ENCODE measurements at regions not wholly inside any gene's neighbourhood (a gene's known extent, or its start where the extent isn't known, plus 50 kb on each side); places are given as distances from the start of the nearest gene placed in this dataset.

DNA sequence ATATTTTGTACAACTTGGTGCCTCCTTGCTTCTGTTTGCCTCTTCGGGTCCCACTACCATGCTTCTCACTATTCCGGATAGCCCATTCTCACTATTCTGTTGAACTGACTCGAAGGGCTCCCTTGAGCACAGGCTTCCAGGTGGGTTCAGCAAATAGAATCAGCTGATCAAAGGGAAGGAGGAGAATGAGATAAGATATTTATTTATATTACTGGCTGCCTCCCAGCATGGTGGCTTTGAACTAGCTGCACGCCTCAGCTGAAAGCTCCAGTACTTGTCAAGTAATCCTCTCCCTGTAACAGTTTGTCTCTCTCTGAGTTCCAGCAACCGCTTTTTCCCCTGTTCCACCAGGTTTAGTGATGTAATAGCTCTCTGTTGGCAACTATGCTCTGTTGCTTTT lies 187.8 kb upstream of the HNRNPA3 start:
- no peak overlapping the region for H3K4me3 Mint-ChIP-seq
- peaks cover 11% of the 10 kb centered on the region for H3K27me3 Mint-ChIP-seq
- no peaks in the 10 kb centered on the region for H3K4me1 Mint-ChIP-seq
- H3K36me3 Mint-ChIP-seq, result no peaks in the 10 kb centered on the region
- H3K27ac Mint-ChIP-seq, result no peak overlapping the region
- no peaks in the 10 kb centered on the region for H3K9me3 Mint-ChIP-seq

DNA sequence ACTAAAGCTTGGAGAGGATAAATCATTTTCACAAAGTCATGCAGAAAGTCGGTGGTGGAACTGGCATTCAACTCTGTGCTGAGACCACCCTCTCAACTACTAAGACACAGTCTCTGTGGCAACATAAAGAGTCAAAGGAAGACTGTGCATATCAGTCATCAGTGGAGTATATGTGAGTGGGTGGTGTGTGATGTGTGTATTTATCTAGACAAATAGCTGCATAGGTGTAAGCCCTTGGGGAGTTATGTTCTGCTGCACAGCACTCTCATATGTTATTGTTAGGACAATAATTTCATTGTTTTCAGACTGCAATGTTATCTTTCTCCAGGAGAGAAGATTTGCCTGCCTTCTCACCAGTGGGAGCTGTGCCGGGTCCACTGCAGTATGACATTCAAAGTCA lies 186.3 kb upstream of the HNRNPA3 start:
- H3K4me3 Mint-ChIP-seq, result no peak overlapping the region
- H3K27me3 Mint-ChIP-seq, result peaks cover 5% of the 10 kb centered on the region
- peaks cover 2% of the 10 kb centered on the region for H3K36me3 Mint-ChIP-seq
- no peaks in the 10 kb centered on the region for H3K4me1 Mint-ChIP-seq
- no peak overlapping the region for H3K27ac Mint-ChIP-seq
- H3K9me3 Mint-ChIP-seq, result no peaks in the 10 kb centered on the region

DNA sequence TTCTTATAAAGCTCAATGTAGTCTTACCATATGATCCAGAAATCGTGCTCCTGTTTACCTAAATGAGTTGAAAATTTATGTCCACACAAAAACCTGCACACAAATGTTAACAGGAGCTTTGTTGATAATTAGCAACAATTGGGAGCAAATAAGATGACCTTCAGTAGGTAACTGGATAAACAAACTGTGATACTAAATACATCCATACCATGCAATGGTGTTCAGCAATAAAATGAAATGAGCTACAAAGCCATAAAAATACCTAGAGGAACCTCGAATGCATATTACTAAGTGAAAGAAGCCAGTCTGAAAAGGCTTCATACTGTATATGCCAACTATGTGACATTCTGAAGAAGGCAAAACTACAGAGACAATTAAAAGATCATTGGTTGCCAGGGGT lies 185.6 kb upstream of the HNRNPA3 start:
- no peaks in the 10 kb centered on the region for H3K4me1 Mint-ChIP-seq
- H3K9me3 Mint-ChIP-seq, result peaks cover 0 to 2% (median 0%) of the 10 kb centered on the region in 3 donors
- H3K27me3 Mint-ChIP-seq, result peaks cover 5% of the 10 kb centered on the region
- H3K4me3 Mint-ChIP-seq, result no peak overlapping the region
- peaks cover 2% of the 10 kb centered on the region for H3K36me3 Mint-ChIP-seq
- no peak overlapping the region for H3K27ac Mint-ChIP-seq

DNA sequence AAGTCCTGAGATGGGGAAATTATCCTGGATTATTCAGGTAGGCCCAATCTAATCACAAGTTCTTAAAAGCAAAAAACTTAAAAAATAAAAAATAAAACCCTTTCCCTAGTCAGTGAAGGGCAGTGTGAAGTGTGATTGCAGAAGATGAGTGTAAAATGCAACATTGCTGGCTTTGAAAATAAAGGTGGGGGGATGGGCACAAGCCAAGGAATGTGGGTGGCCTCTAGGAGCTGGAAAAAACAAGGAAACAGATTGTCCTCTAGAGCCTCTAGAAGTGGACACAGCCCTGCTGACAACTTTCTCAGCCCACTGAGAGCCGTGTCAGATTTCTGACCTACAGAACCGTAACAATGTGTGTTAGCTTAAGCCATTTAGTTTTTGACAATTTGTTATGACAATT lies 184.3 kb upstream of the HNRNPA3 start:
- H3K4me1 Mint-ChIP-seq, result no peaks in the 10 kb centered on the region
- H3K4me3 Mint-ChIP-seq, result no peak overlapping the region
- peaks cover 2% of the 10 kb centered on the region for H3K36me3 Mint-ChIP-seq
- H3K9me3 Mint-ChIP-seq, result peaks cover 0 to 3% (median 0%) of the 10 kb centered on the region in 3 donors
- no peak overlapping the region for H3K27ac Mint-ChIP-seq
- peaks cover 7% of the 10 kb centered on the region for H3K27me3 Mint-ChIP-seq

DNA sequence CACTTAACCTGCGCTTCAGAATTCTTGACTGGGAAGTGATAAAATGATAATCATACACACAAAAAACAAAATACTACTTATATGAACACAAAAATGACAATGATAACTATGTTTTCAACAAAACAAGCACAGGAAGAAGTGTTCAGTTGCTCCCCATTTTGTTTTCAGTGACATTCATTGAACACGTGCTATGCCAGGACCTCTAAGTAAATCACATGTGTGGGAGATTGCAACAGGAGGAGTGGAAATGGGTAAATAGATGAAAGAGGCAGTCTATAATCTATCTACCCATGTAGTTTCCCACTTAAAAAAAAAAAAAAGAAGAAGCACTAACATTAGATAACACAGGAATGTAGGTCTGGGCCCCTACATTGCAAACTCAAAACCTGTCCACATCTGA lies 183.5 kb upstream of the HNRNPA3 start:
- H3K36me3 Mint-ChIP-seq, result peaks cover 2% of the 10 kb centered on the region
- no peak overlapping the region for H3K4me3 Mint-ChIP-seq
- no peak overlapping the region for H3K27ac Mint-ChIP-seq
- H3K27me3 Mint-ChIP-seq, result peaks cover 7% of the 10 kb centered on the region
- no peaks in the 10 kb centered on the region for H3K4me1 Mint-ChIP-seq
- H3K9me3 Mint-ChIP-seq, result peaks cover 0 to 3% (median 0%) of the 10 kb centered on the region in 3 donors

DNA sequence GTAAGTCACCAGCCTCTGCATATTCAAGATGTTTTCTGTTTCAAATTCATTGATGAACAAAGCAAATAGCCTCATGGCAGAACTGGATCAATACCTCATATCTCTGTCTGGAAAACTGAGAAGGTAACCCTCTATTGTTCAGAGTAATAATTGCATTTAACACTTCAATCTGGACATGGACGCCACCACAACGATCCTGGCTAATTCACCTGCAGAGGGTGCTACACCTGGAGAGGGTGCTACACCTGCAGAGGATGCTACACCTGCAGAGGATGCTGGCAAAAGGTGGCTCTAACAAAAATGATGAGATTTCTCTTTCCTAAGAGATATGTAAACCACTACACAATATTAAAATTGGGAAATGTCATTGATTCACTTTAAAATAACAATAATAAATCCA lies 183.1 kb upstream of the HNRNPA3 start:
- Mint-ChIP-seq H3K9me3 (peaks cover 0 to 3% (median 0%) of the 10 kb centered on the region in 3 donors), H3K4me3 (no peak overlapping the region), H3K27ac (no peak overlapping the region), H3K4me1 (no peaks in the 10 kb centered on the region), H3K27me3 (peaks cover 7% of the 10 kb centered on the region), H3K36me3 (peaks cover 2% of the 10 kb centered on the region)

DNA sequence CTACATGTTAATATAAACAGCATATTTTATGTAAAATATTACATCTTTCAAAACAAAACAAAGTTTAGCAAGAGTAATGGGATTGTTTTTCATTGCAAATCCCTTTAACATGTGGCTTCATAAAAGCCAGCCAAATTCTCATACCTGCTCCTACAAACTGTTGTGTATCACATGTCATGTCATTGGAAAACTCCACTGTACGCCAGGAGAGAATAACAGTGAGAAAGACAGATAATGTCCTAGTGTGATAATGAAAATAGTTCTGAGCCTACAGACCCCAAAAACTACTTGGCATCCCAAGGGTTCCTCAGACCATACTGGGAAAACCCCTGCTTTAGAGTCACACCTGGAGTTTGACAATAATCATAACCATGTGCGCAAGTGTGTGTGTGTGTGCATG lies 182.7 kb upstream of the HNRNPA3 start:
- Mint-ChIP-seq H3K36me3 (peaks cover 2% of the 10 kb centered on the region), H3K4me3 (no peak overlapping the region)

DNA sequence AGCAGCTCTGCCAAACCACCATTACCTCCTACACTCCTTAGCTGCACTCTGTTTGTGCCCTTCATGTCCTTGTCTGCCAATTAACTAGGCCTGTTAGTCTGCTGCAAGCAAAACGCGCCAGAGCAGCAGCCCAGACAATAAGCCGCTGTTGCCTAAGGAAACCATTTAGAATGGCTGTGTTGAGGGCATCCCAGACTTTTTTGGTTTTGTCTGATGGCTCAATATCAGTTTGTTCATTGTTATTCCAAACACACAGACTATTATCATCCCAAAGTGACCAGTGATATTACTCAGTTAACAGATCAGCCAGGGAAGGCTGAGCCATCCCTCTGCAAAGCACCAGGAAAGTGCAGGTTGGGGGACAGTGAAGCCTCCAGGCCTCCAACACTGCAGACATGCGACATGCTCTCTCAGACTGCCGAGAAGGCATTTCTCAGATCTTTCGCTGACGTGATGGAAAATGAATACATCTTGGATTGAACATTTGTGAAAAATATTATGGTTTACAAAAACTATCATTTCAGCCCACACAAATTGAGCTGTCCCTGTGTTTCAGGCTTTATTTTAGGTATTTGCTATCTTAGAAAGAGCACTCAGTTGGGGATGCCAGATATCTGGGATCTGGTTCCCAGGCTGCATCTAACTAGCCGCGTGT lies 182.0 kb upstream of the HNRNPA3 start:
- Mint-ChIP-seq H3K36me3 (peaks cover 2% of the 10 kb centered on the region), H3K9me3 (peaks cover 0 to 3% (median 0%) of the 10 kb centered on the region in 3 donors), H3K4me3 (no peak overlapping the region), H3K27me3 (peaks cover 7% of the 10 kb centered on the region), H3K27ac (no peak overlapping the region), H3K4me1 (no peaks in the 10 kb centered on the region)

More for the DNA sequence above, 182.7 kb upstream of the HNRNPA3 start:
- H3K27me3 Mint-ChIP-seq, result peaks cover 7% of the 10 kb centered on the region
- H3K4me1 Mint-ChIP-seq, result no peaks in the 10 kb centered on the region
- no peak overlapping the region for H3K27ac Mint-ChIP-seq
- peaks cover 0 to 3% (median 0%) of the 10 kb centered on the region in 3 donors for H3K9me3 Mint-ChIP-seq

DNA sequence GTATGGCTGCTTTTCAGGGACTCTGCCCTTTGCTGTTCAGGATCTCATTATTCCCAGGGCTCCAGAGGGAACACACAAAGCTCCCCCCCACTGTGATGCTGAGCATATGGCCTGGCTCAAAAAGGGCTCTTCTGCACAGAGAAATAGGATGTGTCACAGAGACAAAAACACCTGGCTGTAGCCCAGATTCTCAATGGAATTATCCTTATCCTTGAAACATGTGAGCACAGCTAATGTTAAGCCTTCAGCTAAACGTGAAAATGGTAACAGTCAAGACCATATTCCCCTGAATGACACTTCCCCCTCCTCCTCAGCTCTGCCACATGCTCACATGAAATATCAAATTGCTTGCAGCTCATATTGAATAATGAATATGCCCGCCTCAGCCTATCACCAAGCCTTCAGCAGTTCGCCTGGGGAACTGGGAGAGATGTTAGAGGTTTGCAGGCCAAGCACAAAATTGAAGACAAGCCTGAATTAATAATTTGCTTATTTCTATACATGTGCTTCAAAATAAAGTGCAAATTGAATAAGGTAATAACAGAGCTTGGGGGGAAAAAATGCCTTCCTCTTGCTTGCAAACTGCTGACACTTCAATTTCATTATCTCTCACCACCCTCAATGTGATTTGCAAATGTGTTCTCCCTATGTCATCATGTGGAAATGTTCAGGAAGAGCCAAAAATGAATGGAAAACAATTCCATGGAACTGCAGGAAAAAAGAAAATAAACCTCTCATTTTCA lies 181.0 kb upstream of the HNRNPA3 start:
- Mint-ChIP-seq H3K4me3 (no peak overlapping the region), H3K27me3 (peaks cover 4% of the 10 kb centered on the region), H3K27ac (no peak overlapping the region), H3K36me3 (peaks cover 2% of the 10 kb centered on the region), H3K9me3 (peaks cover 0 to 3% (median 0%) of the 10 kb centered on the region in 3 donors), H3K4me1 (no peaks in the 10 kb centered on the region)

DNA sequence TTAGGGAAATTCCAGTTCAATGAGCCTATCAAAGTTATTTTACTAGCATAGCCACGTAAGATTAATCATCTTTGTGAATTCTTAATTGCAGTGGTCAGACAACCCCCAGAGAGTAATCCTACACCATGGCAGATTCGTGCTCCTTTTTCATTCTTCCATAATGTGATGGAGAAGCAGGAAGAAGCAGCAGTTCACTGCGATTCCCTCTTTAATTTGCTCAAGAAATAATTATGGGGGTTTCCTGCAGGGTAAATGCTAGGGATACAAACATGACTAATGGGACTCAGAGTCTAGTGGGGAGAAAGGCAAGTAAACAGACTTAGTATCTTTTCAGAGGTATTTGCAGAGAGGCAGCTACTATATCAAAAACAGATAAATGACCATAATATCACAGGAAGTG lies 175.8 kb upstream of the HNRNPA3 start:
- Mint-ChIP-seq H3K36me3 (no peaks in the 10 kb centered on the region), H3K27me3 (peaks cover 7% of the 10 kb centered on the region), H3K4me1 (no peaks in the 10 kb centered on the region), H3K9me3 (peaks cover 0 to 3% (median 0%) of the 10 kb centered on the region in 3 donors), H3K27ac (no peak overlapping the region), H3K4me3 (no peak overlapping the region)

DNA sequence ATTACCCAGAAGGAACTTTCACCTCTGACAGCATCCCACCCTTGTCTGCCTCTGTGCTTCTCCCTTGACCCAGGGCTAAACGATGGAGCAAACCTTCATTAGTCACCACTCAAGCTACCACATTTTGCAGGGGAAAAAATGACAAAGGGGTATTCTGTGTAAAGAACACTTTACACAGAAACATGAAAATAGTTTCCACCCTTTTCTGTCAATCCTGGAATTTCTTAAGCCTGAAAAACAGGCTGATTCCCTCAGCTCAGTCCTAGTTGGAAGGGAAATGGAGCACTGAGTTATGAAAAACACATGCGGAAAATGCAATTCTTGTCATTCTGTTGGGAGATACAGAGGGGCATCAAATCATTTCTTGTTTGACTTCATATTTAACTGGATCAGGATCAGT lies 175.0 kb upstream of the HNRNPA3 start:
- Mint-ChIP-seq H3K4me1 (no peaks in the 10 kb centered on the region), H3K4me3 (no peak overlapping the region), H3K36me3 (no peaks in the 10 kb centered on the region), H3K9me3 (peaks cover 0 to 1% (median 0%) of the 10 kb centered on the region in 3 donors), H3K27me3 (peaks cover 7% of the 10 kb centered on the region), H3K27ac (no peak overlapping the region)

DNA sequence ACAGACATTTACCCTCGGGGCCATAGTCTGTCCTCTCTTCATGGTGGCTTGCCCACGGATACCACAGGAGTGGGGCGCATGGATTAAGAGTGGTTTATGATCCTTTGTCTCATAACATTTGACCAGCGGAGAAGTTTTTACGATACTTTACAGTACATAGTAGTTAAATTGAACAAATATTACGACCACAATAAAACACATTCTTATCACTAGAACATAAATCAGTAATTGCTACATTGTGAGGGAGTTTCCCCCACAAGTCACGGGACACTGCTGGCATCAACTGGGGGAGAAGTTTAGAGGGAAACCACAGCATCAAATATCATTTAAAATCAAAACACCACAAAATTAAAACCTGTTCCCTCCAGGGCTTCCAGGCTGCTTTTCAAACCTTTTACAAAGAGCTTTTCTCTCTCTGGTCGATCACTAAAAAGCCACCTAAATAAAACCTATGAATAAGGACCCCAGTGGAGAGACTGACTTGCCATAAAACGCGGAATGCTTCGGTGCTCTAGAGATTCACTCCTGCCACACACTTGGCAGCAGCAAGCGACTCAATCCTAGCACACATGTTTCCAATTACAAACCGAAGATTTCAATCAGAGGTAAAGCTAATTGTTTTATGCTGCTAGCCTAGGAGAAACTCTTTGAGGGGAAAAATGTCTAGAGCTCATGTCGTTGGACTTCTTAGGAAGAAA lies 173.7 kb upstream of the HNRNPA3 start:
- peaks cover 2% of the 10 kb centered on the region for H3K36me3 Mint-ChIP-seq
- peaks cover 13% of the 10 kb centered on the region for H3K27me3 Mint-ChIP-seq
- no peaks in the 10 kb centered on the region for H3K4me1 Mint-ChIP-seq
- no peak overlapping the region for H3K27ac Mint-ChIP-seq
- no peaks in the 10 kb centered on the region for H3K9me3 Mint-ChIP-seq
- H3K4me3 Mint-ChIP-seq, result no peak overlapping the region

DNA sequence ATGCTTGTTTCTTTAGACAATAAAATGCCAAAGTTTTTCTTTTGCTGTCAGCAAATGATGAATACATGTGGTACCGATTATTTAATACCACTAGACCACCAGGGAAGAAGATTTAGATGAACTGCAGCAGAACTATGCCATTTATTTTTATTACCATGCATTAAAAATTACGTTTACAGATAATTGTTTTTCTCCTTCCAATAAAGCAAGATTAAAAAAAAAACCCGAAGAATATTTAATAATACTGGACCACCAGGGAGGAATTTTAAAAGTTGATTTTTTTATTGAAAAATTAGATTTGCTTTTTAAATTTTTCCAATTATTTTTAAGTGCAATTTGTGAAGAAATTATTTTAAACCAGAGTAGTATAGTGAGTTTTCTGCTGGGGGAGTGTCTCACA lies 170.3 kb upstream of the HNRNPA3 start:
- Mint-ChIP-seq H3K27ac (no peak overlapping the region), H3K9me3 (no peaks in the 10 kb centered on the region), H3K4me3 (no peak overlapping the region), H3K27me3 (peaks cover 14% of the 10 kb centered on the region), H3K36me3 (peaks cover 2% of the 10 kb centered on the region), H3K4me1 (no peaks in the 10 kb centered on the region)

DNA sequence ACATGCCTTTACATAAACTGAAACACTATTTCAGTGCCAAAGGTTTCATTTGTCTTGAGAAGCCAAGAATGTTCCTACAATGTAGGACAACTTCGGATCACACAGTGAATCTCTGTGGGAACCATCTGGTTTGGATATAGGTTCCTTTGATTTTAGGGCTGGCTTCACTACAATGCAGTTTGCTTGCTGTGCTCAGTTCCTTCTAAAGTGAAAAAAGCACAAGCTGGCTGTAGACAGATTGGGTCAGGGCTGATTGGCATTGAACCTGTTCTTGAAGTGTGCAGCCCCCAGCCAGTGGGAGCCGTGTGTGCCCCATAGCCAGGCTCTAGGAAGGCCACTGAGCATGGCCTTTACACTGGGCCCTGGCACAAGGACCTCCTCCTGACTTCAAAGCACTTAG lies 167.9 kb upstream of the HNRNPA3 start:
- Mint-ChIP-seq H3K27me3 (peaks cover 14% of the 10 kb centered on the region), H3K4me3 (no peak overlapping the region), H3K4me1 (no peaks in the 10 kb centered on the region), H3K36me3 (peaks cover 2% of the 10 kb centered on the region), H3K9me3 (peaks cover 3 to 7% (median 4%) of the 10 kb centered on the region in 3 donors), H3K27ac (no peak overlapping the region)

DNA sequence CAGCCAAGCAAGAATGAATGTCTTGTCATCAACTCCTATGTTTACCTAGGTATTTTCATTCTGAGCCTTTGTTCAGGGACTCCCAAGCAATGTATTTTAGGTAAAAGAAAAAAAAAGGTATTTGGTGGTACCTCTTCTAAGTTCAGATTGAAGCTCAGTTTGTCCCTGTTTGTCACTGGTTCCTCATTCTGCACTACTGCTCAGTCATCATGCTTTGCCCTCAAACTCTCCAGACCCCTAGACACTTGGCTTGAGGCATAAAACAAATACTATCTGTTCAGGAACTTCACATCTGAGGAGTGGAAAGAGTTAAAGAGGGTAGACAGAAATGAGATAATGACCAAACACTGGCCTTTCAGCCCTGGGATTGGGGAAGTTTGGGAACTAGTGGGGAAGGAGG lies 163.6 kb upstream of the HNRNPA3 start:
- Mint-ChIP-seq H3K4me3 (no peak overlapping the region), H3K27me3 (peaks cover 5% of the 10 kb centered on the region), H3K36me3 (no peaks in the 10 kb centered on the region), H3K9me3 (peaks cover 3 to 7% (median 5%) of the 10 kb centered on the region in 3 donors), H3K4me1 (no peaks in the 10 kb centered on the region), H3K27ac (no peak overlapping the region)

Measured in IgD-negative memory B cell (primary cell).